GM19099 (cell line): ENCODE measurements at regions not wholly inside any gene's neighbourhood (a gene's known extent, or its start where the extent isn't known, plus 50 kb on each side); places are given as distances from the start of the nearest gene placed in this dataset.

Experiments
- POLR2A ChIP-seq: IDR thresholded peaks from 3 replicates; pipeline ENCODE4 v1.6.1; 2011; ENCODE audit warnings: low read depth; ENCODE audit not compliant: insufficient read length; ENCODE audit errors: extremely low read depth

GRCh38 chr2:88925770-88926462 lies 234.4 kb downstream of the RPIA start:
- TF ChIP-seq POLR2A: no peak

DNA sequence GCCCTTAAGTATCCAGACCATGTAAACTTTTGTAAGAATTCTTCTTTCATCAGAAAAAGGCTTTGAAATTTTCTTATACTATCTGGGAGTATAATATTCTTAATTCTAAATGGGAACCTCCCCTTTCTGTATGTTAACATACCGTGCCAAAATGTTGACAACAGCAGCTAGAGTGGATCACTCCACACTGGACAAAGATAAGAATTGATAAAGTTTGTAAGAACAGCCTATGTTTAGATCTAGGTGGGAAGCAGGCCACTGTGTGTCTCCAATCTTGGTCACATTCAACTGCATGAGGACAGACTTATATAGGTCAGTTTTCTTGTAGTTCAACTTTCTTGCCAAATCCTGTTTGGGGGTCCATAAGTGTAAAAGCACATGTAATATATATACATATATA lies 235.7 kb downstream of the RPIA start:
- TF ChIP-seq POLR2A: no peak

DNA sequence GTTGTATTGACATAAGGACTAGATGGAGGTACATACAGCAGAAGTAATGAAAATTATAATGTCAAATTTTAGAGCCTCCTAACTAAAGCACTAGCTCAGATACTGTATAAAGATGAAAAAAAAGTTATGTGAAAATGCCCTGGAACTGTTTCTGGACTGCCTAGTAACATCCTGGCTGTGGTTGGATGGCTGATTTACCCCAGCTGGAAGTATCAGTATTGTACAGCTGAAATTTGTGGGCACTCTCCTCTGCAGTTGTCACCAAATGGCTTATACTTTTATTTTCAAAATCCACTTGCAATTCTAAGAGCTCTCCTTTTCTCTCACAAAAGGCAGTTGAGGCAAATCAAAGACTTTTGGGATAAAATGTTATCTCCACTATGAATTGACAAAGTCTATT lies 239.2 kb downstream of the RPIA start:
- TF ChIP-seq POLR2A: no peak

GRCh38 chr2:88932686-88933085 lies 241.2 kb downstream of the RPIA start:
- no peak for TF ChIP-seq POLR2A

- TF ChIP-seq POLR2A: no peak
Measured at GRCh38 chr2:88933091-88933490, 241.6 kb downstream of the RPIA start.

DNA sequence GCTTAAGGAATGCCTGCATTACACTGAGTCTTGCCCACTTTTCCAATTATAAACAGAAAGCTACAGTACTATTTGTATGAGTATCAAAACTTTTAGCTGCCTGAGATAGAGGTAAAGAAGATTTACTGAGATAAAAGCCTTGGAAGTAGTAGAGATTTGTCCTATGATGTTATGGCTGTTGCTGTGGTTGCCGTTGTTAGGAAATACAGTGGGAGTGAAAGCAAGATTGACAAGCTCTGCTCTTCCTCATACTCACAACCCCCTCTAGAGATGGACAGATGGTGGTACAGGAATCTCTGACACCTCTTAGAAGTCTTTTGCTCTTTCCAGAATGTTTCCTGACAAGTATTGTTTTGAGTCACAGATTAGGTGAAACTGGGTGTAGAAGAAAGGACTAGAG lies 242.5 kb downstream of the RPIA start:
- no peak for TF ChIP-seq POLR2A

- no peak for TF ChIP-seq POLR2A
Measured at GRCh38 chr2:88942798-88943197, 251.3 kb downstream of the RPIA start.

GRCh38 chr2:88949336-88949735 lies 257.9 kb downstream of the RPIA start:
- no peak for TF ChIP-seq POLR2A

- no peak for TF ChIP-seq POLR2A
Measured at GRCh38 chr2:88950010-88950409, 258.5 kb downstream of the RPIA start.

DNA sequence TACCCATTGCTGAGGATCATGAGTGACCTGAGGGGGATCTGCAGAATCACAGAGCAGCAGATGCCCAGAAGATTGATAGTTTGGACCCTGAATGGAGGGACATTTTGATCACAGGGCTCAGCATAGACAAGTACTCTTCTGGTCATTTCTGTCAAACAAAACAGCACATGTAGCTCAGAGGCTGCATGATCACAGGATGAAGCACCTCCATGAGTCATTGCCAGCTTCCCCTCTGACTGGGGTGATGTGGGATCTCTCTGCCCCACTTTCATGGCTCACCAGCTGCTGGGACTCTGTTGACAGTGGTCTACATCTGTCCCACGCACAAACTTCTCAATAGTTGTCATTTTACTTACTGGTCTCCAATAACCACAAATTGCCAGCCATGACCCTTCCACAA lies 264.1 kb downstream of the RPIA start:
- no peak for TF ChIP-seq POLR2A

DNA sequence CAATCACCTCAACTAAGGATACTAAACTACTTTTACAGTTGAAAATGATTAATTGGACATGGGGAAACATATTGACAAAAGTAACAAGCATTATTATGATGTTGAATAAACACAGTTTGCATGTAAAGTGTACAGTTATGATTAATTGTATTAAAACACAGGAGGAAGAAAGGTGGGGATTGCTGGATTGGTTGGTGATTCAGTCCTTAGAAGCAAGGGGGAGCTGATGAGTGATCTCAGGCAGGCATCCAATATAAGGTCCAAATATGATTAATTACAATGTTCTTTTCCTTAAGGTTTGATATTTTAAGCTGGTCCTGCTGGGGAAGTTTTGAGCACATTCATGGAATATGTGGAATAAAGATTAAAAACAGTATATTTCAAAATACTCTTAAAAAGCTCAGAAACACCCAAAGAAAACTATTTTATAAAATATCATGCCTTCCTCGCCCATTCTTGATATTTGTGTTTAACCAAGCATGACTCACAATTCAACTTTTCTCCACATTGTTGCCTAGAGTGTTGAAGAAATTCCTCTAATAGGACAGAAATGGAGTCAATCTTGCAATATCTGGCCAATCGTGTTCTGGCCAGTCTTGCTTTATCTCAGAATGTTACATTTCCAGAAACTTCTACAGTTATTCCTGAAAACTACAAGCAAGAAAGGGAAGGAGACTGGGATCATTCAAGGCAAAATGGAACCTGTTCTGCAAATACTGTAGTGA lies 268.2 kb downstream of the RPIA start:
- TF ChIP-seq POLR2A: no peak

- TF ChIP-seq POLR2A: no peak
Measured at GRCh38 chr2:88967844-88968243, 276.4 kb downstream of the RPIA start.

- TF ChIP-seq POLR2A: no peak
Measured at GRCh38 chr2:88999365-88999764, 307.9 kb downstream of the RPIA start.

- TF ChIP-seq POLR2A: no peak
Measured at GRCh38 chr2:89000235-89000634, 308.8 kb downstream of the RPIA start.

DNA sequence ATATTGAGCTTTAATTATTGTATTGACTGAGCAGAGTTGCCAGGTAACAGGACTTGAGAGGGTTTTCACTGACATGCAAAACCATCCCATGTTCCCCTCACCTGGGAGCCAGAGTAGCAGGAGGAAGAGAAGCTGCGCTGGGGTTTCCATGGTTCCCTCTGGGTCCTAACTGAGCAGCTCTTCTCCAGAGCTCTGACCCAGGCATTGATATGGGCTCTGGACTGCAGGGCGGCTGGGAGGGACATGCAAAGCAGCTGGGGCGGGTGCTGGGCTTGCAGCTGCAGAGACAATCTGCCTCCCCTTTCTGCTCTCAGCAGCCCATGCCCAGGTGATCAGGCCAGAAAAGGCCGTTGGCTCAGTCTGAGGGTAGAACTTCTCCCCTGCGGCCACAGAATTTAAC lies 451.5 kb downstream of the RPIA start:
- TF ChIP-seq POLR2A: peak; percentile 45
